Epithelial cell of proximal tubule (primary cell): ENCODE measurements at regions not wholly inside any gene's neighbourhood (a gene's known extent, or its start where the extent isn't known, plus 50 kb on each side); places are given as distances from the start of the nearest gene placed in this dataset.
A peak's percentile ranks its signal among the peaks of the same experiment; 100 is the strongest.
"Not testable (repeated sequence)": the region's sequence is repeated elsewhere in the genome, so short reads cannot be mapped to it uniquely, and the experiment has no call there.

Experiments used
- DNase-seq: peaks from one replicate; pipeline ENCODE4 v3.0.0-alpha.2; 2011; ENCODE audit warnings: low read depth
- H3K4me3 ChIP-seq: 2 replicates; pipeline ENCODE4 v1.5.1; 2011; ENCODE audit warnings: low read depth, mild to moderate bottlenecking, low read length
- CTCF ChIP-seq: conservative IDR thresholded peaks from 2 replicates; pipeline ENCODE4 v1.5.1; 2012; ENCODE audit warnings: low read depth, mild to moderate bottlenecking, low read length

- no peak overlapping the region for H3K4me3 ChIP-seq
- no peak for TF ChIP-seq CTCF
- DNase-seq = no peak
Observed at GRCh38 chr13:87557788-87558187, 113.4 kb upstream of the SLITRK5 start.

GRCh38 chr13:87561580-87561979 lies 109.6 kb upstream of the SLITRK5 start:
- H3K4me3 ChIP-seq, DNase-seq: not testable (repeated sequence)

GRCh38 chr13:87570669-87571068 lies 100.5 kb upstream of the SLITRK5 start:
- no peak for TF ChIP-seq CTCF
- H3K4me3 ChIP-seq = no peak overlapping the region
- no peak for DNase-seq

GRCh38 chr13:87582399-87582798 lies 88.8 kb upstream of the SLITRK5 start:
- no peak for TF ChIP-seq CTCF
- no peak overlapping the region for H3K4me3 ChIP-seq

GRCh38 chr13:87590518-87590917 lies 80.7 kb upstream of the SLITRK5 start:
- DNase-seq = no peak
- H3K4me3 ChIP-seq = no peak overlapping the region
- TF ChIP-seq CTCF = no peak

More at GRCh38 chr13:87582399-87582798, 88.8 kb upstream of the SLITRK5 start:
- no peak for DNase-seq

- H3K4me3 ChIP-seq = not testable (repeated sequence)
Observed at GRCh38 chr13:87604437-87604836, 66.7 kb upstream of the SLITRK5 start.

GRCh38 chr13:87607266-87607665 lies 63.9 kb upstream of the SLITRK5 start:
- DNase-seq = peak; percentile 16
- TF ChIP-seq CTCF = peak; percentile 59
- H3K4me3 ChIP-seq = no peak overlapping the region

More at GRCh38 chr13:87604437-87604836, 66.7 kb upstream of the SLITRK5 start:
- not testable (repeated sequence) for DNase-seq

- TF ChIP-seq CTCF = no peak
- no peak for DNase-seq
- H3K4me3 ChIP-seq = no peak overlapping the region
Observed at GRCh38 chr13:87614276-87614675, 56.9 kb upstream of the SLITRK5 start.
